Activated naive CD4-positive, alpha-beta T cell treated with anti-CD3 and anti-CD28 coated beads for 36 hours (primary cell): ENCODE measurements at regions not wholly inside any gene's neighbourhood (a gene's known extent, or its start where the extent isn't known, plus 50 kb on each side); places are given as distances from the start of the nearest gene placed in this dataset.

Experiments used
- CTCF ChIA-PET: fragments of 350-600 bp; sonication (Branson Sonifier 250); formaldehyde crosslinking; loops from one replicate; lab custom pipeline; 2021; ENCODE audit warnings: antibody characterized with exemption; lab: Charles Lee
- DNase-seq: peaks from one replicate; pipeline ENCODE4 v3.0.0-alpha.2; 2020
- H3K27ac Mint-ChIP-seq: one replicate; pipeline ENCODE4 v1.8.0; 2021; ENCODE audit warnings: mild to moderate bottlenecking, mixed read lengths
- H3K27me3 Mint-ChIP-seq: one replicate; pipeline ENCODE4 v1.8.0; 2021; ENCODE audit warnings: low read depth, mixed read lengths
- H3K36me3 Mint-ChIP-seq: one replicate; pipeline ENCODE4 v1.8.0; 2021; ENCODE audit warnings: low read depth, mixed read lengths
- H3K4me1 Mint-ChIP-seq: one replicate; pipeline ENCODE4 v1.8.0; 2021; ENCODE audit warnings: low read depth, mixed read lengths
- H3K4me3 Mint-ChIP-seq: one replicate; pipeline ENCODE4 v1.8.0; 2021; ENCODE audit warnings: mild to moderate bottlenecking, moderate library complexity, mixed read lengths
- H3K9me3 Mint-ChIP-seq: one replicate; pipeline ENCODE4 v1.8.0; 2021; ENCODE audit warnings: mixed read lengths
- intact Hi-C: fragments of 100-400 bp; cut with micrococcal nuclease; formaldehyde crosslinking; loops from one replicate; pipeline ENCODE4 v1.15.1; 2023

- H3K4me1 Mint-ChIP-seq, result no peaks in the 10 kb centered on the region
- H3K36me3 Mint-ChIP-seq, result no peaks in the 10 kb centered on the region
- no peaks in the 10 kb centered on the region for H3K9me3 Mint-ChIP-seq
- DNase-seq, result no peak
- peaks cover 17% of the 10 kb centered on the region for H3K27me3 Mint-ChIP-seq
- no peak overlapping the region for H3K27ac Mint-ChIP-seq
- CTCF ChIA-PET, result no interaction called here
- intact Hi-C loops, result no loop called here
- H3K4me3 Mint-ChIP-seq, result no peak overlapping the region
These were observed 180.8 kb downstream of the ENGASE start for GRCh38 chr17:79255456-79255855.

GRCh38 chr17:79255046-79255445, 180.4 kb downstream of the ENGASE start:
- Mint-ChIP-seq H3K36me3 (no peaks in the 10 kb centered on the region), H3K27me3 (peaks cover 17% of the 10 kb centered on the region), H3K27ac (no peak overlapping the region), H3K4me3 (no peak overlapping the region), H3K9me3 (no peaks in the 10 kb centered on the region), H3K4me1 (no peaks in the 10 kb centered on the region)
- intact Hi-C loops, result no loop called here
- DNase-seq, result no peak
- CTCF ChIA-PET, result no interaction called here

GRCh38 chr17:79252886-79253285, 178.3 kb downstream of the ENGASE start:
- H3K36me3 Mint-ChIP-seq, result no peaks in the 10 kb centered on the region
- H3K27me3 Mint-ChIP-seq, result peaks cover 22% of the 10 kb centered on the region
- no peaks in the 10 kb centered on the region for H3K9me3 Mint-ChIP-seq
- CTCF ChIA-PET, result no interaction called here
- intact Hi-C loops, result no loop called here
- no peak for DNase-seq
- no peak overlapping the region for H3K4me3 Mint-ChIP-seq
- H3K27ac Mint-ChIP-seq, result no peak overlapping the region
- H3K4me1 Mint-ChIP-seq, result no peaks in the 10 kb centered on the region

GRCh38 chr17:79251824-79252223, 177.2 kb downstream of the ENGASE start:
- DNase-seq, result no peak
- peaks cover 22% of the 10 kb centered on the region for H3K27me3 Mint-ChIP-seq
- H3K4me3 Mint-ChIP-seq, result no peak overlapping the region
- H3K36me3 Mint-ChIP-seq, result no peaks in the 10 kb centered on the region
- H3K4me1 Mint-ChIP-seq, result no peaks in the 10 kb centered on the region
- CTCF ChIA-PET, result no interaction called here
- H3K9me3 Mint-ChIP-seq, result no peaks in the 10 kb centered on the region
- intact Hi-C loops, result no loop called here
- no peak overlapping the region for H3K27ac Mint-ChIP-seq

GRCh38 chr17:79249929-79250521, 175.4 kb downstream of the ENGASE start:
- no peak for DNase-seq
- CTCF ChIA-PET, result no interaction called here
- Mint-ChIP-seq H3K27me3 (peaks cover 22% of the 10 kb centered on the region), H3K36me3 (no peaks in the 10 kb centered on the region), H3K9me3 (no peaks in the 10 kb centered on the region), H3K4me1 (no peaks in the 10 kb centered on the region), H3K27ac (no peak overlapping the region), H3K4me3 (no peak overlapping the region)
- intact Hi-C loops, result no loop called here

- H3K9me3 Mint-ChIP-seq, result no peaks in the 10 kb centered on the region
- intact Hi-C loops, result no loop called here
- H3K36me3 Mint-ChIP-seq, result no peaks in the 10 kb centered on the region
- H3K4me1 Mint-ChIP-seq, result no peaks in the 10 kb centered on the region
- H3K27ac Mint-ChIP-seq, result no peak overlapping the region
- no peak overlapping the region for H3K4me3 Mint-ChIP-seq
- CTCF ChIA-PET, result no interaction called here
- peaks cover 22% of the 10 kb centered on the region for H3K27me3 Mint-ChIP-seq
- DNase-seq, result no peak
These were observed 174.3 kb downstream of the ENGASE start for GRCh38 chr17:79248843-79249493.

- CTCF ChIA-PET, result no interaction called here
- no peak for DNase-seq
- intact Hi-C loops, result no loop called here
- Mint-ChIP-seq H3K4me1 (no peaks in the 10 kb centered on the region), H3K27me3 (peaks cover 11% of the 10 kb centered on the region), H3K4me3 (no peak overlapping the region), H3K36me3 (no peaks in the 10 kb centered on the region), H3K27ac (no peak overlapping the region), H3K9me3 (no peaks in the 10 kb centered on the region)
These were observed 171.9 kb downstream of the ENGASE start for GRCh38 chr17:79246225-79247190.

GRCh38 chr17:79244665-79245064, 170.0 kb downstream of the ENGASE start:
- intact Hi-C loops, result no loop called here
- CTCF ChIA-PET, result no interaction called here
- H3K27me3 Mint-ChIP-seq, result peaks cover 2% of the 10 kb centered on the region

GRCh38 chr17:79243996-79244395, 169.4 kb downstream of the ENGASE start:
- no peak overlapping the region for H3K4me3 Mint-ChIP-seq
- H3K36me3 Mint-ChIP-seq, result no peaks in the 10 kb centered on the region
- intact Hi-C loops, result no loop called here

More at GRCh38 chr17:79244665-79245064, 170.0 kb downstream of the ENGASE start:
- H3K4me1 Mint-ChIP-seq, result no peaks in the 10 kb centered on the region
- no peak for DNase-seq
- H3K27ac Mint-ChIP-seq, result no peak overlapping the region
- H3K9me3 Mint-ChIP-seq, result no peaks in the 10 kb centered on the region
- no peak overlapping the region for H3K4me3 Mint-ChIP-seq
- H3K36me3 Mint-ChIP-seq, result no peaks in the 10 kb centered on the region

GRCh38 chr17:79243603-79243990, 169.0 kb downstream of the ENGASE start:
- Mint-ChIP-seq H3K4me3 (no peak overlapping the region), H3K27ac (no peak overlapping the region), H3K9me3 (no peaks in the 10 kb centered on the region), H3K36me3 (no peaks in the 10 kb centered on the region), H3K27me3 (no peaks in the 10 kb centered on the region), H3K4me1 (no peaks in the 10 kb centered on the region)
- intact Hi-C loops, result no loop called here
- no peak for DNase-seq
- CTCF ChIA-PET, result no interaction called here

More at GRCh38 chr17:79243996-79244395, 169.4 kb downstream of the ENGASE start:
- no peaks in the 10 kb centered on the region for H3K27me3 Mint-ChIP-seq
- no peaks in the 10 kb centered on the region for H3K9me3 Mint-ChIP-seq
- H3K4me1 Mint-ChIP-seq, result no peaks in the 10 kb centered on the region
- no peak for DNase-seq
- H3K27ac Mint-ChIP-seq, result no peak overlapping the region
- CTCF ChIA-PET, result no interaction called here

- Mint-ChIP-seq H3K27me3 (no peaks in the 10 kb centered on the region), H3K36me3 (no peaks in the 10 kb centered on the region), H3K4me3 (no peak overlapping the region), H3K9me3 (no peaks in the 10 kb centered on the region), H3K4me1 (no peaks in the 10 kb centered on the region), H3K27ac (no peak overlapping the region)
- intact Hi-C loops, result no loop called here
- no peak for DNase-seq
- CTCF ChIA-PET, result no interaction called here
These were observed 168.4 kb downstream of the ENGASE start for GRCh38 chr17:79242873-79243602.

GRCh38 chr17:79242393-79242792, 167.8 kb downstream of the ENGASE start:
- Mint-ChIP-seq H3K9me3 (no peaks in the 10 kb centered on the region), H3K4me3 (no peak overlapping the region), H3K4me1 (no peaks in the 10 kb centered on the region), H3K27ac (no peak overlapping the region), H3K36me3 (no peaks in the 10 kb centered on the region), H3K27me3 (no peaks in the 10 kb centered on the region)
- DNase-seq, result no peak
- intact Hi-C loops, result no loop called here
- CTCF ChIA-PET, result no interaction called here
